Mucosa of gallbladder (tissue), 1 donor: ENCODE measurements at regions not wholly inside any gene's neighbourhood (a gene's known extent, or its start where the extent isn't known, plus 50 kb on each side); places are given as distances from the start of the nearest gene placed in this dataset.
"Not testable (repeated sequence)": the region's sequence is repeated elsewhere in the genome, so short reads cannot be mapped to it uniquely, and the experiment has no call there.

Experiments
- DNase-seq: peaks from one replicate; pipeline ENCODE4 v3.0.0-alpha.2; 2020; ENCODE audit warnings: low spot score
- donor health status: DM: no; HTN: no; CAD: no.

DNA sequence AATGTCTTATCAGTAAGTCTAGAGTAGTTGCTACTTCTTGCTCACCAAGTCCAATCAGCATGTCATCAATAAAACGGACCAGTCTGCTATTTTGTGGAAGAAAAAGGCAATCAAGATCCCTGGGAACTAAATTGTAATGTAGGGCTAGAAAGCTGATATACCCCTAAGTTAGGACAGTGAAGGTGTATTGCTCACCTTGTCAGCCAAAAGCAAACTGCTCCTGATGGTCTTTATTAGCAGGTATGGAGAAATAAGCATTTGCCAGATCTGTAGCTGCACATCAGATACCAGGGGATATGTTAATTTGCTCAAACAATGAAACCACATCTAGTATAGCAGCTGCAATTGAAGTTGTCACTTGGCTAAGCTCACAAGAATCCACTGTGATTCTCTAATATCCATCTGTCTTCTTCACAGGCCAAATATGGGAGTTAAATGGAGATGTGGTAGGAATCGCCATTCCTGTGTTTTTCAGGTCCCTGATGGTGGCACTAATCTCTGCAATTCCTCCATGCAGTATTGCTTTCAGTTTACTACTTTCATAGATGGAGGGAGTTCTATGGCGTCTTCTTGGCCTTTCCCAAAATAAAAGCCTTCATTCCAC, 75.0 kb downstream of the TMEM237 start:
- no peak for DNase-seq

- DNase-seq: no peak
These were observed 84.1 kb downstream of the TMEM237 start for GRCh38 chr2:201559067-201559710.

- no peak for DNase-seq
These were observed 84.6 kb downstream of the TMEM237 start for GRCh38 chr2:201558665-201559064.

- peak; percentile 13 for DNase-seq
These were observed 85.1 kb downstream of the TMEM237 start for GRCh38 chr2:201558232-201558631.

GRCh38 chr2:201551901-201552300, 91.4 kb downstream of the TMEM237 start:
- no peak for DNase-seq

DNA sequence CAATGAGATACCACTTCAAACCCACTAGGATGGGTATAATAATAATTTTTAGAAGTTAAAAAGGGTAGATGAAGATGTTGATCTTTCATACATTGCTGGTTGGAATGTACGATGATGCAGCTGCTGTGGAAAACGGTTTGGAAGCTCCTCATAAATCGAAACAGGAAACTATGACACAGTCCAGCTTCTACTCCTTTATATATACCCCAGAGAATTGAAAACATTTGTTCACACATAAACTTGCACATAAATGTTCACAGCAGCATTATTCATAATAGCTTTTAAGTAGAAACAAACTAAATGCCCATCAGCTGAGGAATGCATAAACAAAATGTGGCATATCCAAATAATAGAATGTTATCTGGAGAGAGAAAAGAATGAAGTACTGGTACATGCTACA, 95.0 kb downstream of the STRADB start:
- no peak for DNase-seq

GRCh38 chr2:201542291-201542690, 90.8 kb downstream of the STRADB start:
- no peak for DNase-seq

GRCh38 chr2:201539271-201539670, 87.7 kb downstream of the STRADB start:
- DNase-seq: not testable (repeated sequence)

DNA sequence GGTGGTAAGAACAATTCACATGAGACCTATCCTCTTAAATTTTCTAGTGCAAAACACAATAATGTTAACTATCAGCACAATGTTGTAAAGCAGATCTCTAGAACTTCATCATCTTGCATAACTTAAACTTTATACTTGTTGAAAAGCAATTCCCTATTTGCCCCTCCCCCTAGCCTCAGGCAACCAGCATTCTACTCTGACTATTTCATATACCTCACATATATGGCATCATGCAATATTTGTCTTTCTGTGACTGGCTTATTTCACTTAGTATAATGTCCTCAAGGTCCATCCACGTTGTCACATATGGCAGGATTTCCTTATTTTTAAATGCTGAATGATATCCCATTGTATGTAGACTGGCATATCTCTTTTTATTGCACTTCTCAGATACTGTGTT, 86.5 kb downstream of the STRADB start:
- DNase-seq: no peak

DNA sequence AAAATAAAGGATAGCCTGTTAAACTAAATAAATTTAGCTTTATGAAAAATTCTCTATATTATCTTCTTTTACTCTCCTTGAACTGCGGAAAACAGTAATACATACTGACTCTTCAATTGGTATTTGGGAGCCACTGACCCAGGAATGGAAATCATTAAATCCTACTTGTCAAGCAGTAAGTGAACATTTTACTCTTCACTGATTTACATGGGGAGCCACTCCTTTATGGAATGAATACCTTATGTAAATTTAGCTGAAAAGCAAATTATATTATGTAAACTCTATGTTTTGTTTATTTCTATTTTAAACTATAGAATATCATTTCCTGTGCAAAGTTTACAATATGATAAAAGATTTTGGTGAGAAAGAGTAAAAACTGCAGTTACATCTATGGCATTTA, 85.2 kb downstream of the STRADB start:
- no peak for DNase-seq

GRCh38 chr2:201536046-201536445, 84.5 kb downstream of the STRADB start:
- no peak for DNase-seq

- DNase-seq: no peak
These were observed 81.3 kb downstream of the STRADB start for GRCh38 chr2:201532686-201533304.
